ENCODE measurements at regions not wholly inside any gene's neighbourhood (a gene's known extent, or its start where the extent isn't known, plus 50 kb on each side); places are given as distances from the start of the nearest gene placed in this dataset.

DNA sequence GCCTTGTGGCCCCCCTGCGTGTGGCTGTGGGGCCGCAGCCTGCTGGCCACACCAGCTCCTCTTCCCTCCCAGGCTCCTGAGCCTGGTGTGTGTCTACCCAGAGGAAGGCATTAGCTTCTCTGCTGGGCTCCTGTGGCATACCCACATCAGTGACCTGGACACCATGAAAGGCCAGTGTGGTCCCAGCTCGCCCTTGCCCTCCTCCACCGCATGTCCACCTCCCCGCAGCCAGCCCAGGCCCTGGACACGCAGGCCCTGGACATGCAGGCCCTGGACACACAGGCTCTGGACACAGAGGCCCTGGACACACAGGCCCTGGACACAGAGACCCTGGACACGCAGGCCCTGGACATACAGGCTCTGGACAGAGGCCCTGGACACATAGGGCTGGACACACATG is 153.4 kb upstream of the PPP1R26 start:
- no peak for DNase-seq (ENCODE audit: low spot score)
- TF ChIP-seq, protein P1, sequence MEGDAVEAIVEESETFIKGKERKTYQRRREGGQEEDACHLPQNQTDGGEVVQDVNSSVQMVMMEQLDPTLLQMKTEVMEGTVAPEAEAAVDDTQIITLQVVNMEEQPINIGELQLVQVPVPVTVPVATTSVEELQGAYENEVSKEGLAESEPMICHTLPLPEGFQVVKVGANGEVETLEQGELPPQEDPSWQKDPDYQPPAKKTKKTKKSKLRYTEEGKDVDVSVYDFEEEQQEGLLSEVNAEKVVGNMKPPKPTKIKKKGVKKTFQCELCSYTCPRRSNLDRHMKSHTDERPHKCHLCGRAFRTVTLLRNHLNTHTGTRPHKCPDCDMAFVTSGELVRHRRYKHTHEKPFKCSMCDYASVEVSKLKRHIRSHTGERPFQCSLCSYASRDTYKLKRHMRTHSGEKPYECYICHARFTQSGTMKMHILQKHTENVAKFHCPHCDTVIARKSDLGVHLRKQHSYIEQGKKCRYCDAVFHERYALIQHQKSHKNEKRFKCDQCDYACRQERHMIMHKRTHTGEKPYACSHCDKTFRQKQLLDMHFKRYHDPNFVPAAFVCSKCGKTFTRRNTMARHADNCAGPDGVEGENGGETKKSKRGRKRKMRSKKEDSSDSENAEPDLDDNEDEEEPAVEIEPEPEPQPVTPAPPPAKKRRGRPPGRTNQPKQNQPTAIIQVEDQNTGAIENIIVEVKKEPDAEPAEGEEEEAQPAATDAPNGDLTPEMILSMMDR (IDR thresholded peaks at IDR 0.05; ENCODE audit: extremely low read depth, missing control alignments) = no peak

DNA sequence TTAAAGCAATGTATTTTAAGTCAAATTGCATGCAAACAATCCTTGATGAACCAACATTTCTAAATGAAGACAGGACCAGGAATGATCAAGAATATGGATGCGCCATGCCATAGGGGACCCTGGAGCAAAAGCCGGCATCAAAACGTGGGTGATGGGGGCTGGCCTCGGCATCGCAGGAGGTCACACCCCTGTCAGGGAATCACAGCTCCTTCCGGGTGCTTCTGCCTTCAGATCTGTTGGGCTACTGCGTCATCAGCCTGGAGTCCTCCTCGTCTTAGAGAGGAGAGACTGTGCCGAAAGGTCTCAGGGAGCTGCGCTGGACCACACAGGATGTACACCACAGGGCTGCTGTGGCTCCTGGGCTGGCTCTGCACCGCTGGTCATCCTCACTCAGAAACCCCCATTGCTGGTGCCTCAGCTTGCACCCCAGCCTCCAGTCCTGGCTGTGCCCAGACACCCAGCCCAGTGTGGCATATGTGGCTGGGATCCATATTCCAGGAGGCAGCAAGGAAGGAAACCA is 152.9 kb upstream of the PPP1R26 start:
- no peak for DNase-seq (ENCODE audit: low spot score)
- TF ChIP-seq, protein P1 (IDR thresholded peaks at IDR 0.05; ENCODE audit: extremely low read depth, missing control alignments) = no peak

DNA sequence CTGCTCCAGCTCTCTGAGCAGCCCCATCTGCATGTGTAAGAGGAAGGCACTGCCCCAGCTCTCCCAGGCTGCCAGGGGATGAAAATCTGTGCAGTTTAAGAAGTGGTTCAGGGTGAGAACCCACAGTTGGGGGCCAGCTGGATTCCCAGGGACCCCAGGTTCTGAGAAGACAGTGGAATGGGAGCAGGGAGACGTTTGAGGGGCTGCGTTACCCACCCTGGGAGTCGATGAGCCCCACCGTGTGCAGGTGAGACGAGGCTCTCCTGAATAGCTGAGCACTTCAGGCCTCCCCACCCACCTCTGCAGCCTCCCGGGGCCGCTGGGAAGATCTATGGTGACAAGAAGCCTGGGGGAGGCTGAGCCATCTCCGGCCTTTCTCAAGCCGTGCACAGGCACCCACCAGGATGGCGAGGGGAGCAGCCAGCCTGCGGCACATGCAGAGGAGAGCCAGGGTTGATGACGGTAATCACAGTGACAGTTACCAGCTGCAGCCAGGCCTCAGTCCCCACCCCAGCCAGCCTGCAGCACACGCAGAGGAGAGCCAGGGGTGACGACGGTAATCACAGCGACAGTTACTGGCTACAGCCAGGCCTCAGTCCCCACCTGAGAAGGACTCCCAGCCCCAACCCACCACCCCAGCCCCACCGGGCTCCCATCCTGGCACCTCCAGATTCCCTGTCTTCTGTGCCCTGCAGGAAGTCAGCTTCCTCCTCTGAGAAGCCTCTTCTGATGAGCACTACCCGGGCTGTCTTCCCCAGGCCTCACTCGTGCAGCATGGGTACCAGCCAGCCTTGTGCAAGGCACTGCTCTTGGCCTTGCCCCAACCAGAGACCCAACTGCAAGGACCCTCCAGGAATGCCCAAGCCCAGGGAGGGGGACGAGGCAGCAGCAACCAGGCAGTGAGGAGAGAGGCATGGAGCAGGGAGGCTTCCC is 150.8 kb upstream of the PPP1R26 start:
- TF ChIP-seq, protein P1 (IDR thresholded peaks at IDR 0.05; ENCODE audit: extremely low read depth, missing control alignments) = no peak
- no peak for DNase-seq (ENCODE audit: low spot score)

DNA sequence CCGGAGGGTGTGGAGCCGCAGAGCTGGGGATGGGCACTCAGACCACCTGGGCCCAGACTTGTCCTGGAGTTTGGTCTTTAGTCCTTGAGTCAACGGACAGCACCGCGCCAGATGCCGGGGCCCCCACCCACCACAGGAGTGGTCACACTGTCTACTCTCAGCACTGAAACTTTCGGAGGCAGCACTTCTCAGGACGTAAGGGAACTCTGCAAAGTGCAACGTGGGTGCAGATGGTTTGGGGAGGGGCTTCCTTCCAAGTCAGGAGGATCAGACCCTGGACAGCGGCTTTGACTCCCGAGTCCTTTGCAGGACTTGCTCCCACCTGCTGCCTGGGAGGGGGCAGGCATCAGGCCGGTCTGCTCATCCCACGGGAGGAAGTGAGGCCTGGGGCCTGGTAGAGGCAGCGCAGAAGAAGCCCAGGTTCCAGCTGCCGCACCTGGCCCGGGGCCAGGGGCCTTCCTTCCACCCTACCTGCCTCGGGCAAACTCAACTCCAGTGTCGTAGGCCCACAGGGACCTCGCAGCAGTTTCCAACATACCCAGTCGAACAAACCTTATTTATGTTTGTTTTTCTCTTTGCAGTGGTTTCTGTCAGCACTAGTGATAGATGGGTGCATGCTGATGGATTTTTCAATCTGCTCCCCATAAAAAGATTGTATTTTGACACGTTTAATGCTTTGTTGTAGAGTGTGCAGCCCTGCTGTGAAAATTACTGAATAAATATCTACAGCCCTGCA is 149.8 kb upstream of the PPP1R26 start:
- TF ChIP-seq, protein P1 (IDR thresholded peaks at IDR 0.05; ENCODE audit: extremely low read depth, missing control alignments) = no peak
- no peak for DNase-seq (ENCODE audit: low spot score)

DNA sequence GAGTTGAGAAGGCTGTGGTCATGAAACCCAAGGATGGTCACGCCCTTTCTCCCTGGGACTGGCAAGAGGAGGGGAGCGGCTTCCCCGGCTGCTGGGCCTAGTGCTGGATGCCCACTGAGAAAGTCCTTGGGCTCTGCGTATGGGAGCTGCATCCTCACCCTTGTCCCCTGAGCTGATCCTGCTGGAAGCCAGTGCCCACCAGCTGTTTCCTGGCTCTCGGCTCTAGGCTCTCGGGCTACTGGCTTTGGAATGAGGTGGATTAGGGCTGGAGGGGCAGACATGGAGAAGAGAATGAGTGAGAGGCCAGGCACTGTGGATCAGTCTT is 149.3 kb upstream of the PPP1R26 start:
- TF ChIP-seq, protein P1 (IDR thresholded peaks at IDR 0.05; ENCODE audit: extremely low read depth, missing control alignments) = no peak
- no peak for DNase-seq (ENCODE audit: low spot score)

DNA sequence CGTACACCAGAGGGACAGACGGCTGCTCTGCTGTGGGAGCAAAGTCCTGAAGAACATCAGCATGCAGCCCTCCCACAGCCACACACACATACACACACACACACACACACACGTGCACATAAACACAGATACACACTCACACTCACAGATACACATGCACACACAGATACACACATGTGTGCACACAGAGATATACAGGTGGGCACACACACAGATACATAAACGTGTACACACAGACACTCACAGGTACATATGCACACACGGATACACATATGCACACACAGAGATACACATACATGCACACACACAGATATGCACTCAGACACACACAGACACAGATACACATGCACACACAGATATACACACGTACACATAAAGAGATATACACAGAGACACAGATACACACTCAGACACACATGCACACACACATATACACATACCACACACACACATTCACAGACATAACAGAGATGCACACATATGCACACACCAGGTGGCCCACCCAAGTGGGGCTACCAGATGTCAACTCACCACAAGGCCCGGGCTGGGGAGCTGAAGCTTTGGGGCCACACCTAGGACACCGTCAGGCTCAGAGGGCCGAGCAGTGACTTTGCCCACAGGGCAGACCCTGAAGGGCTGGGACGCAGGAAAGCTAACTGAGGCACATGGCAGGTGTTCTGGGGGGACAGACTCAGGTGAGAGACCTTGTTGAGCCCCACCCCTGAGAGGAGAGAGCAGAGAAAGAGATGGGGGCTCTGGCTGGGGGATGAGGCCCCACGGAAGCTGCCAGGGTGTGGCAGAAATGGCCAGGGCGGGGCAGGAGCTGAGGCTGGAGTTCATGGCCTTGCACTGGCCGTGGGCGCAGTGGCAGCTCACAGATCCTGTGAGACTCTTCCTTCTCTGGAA is 148.6 kb upstream of the PPP1R26 start:
- DNase-seq (ENCODE audit: low spot score) = no peak
- TF ChIP-seq, protein P1 (IDR thresholded peaks at IDR 0.05; ENCODE audit: extremely low read depth, missing control alignments) = no peak
